ENCODE measurements at regions not wholly inside any gene's neighbourhood (a gene's known extent, or its start where the extent isn't known, plus 50 kb on each side); places are given as distances from the start of the nearest gene placed in this dataset.

DNA sequence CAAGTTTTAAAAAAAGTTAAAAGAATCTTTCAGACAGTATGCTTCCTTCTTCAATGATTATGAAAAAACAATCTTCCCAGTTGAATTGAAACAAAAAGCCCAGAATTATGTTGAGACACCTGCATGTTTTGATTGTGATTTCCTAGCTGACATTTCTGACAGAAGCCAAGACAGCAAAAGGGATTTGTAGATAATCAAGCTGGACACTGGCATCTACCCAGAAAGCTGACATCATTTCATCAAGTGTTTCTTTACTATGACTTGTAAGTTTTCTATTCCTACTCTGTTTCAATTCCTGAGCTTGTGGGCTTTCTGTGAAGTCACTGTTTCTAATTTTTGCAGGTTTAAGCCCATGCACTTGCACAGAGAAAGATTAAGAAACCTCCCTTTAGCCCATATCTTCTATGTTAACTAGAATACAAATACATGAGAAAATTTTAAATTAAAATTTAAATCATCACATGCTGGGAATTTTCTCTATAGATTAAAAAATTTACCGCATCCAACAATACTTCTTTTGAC, 82.9 kb upstream of the CCDC85A start:
- TF ChIP-seq, protein P1, sequence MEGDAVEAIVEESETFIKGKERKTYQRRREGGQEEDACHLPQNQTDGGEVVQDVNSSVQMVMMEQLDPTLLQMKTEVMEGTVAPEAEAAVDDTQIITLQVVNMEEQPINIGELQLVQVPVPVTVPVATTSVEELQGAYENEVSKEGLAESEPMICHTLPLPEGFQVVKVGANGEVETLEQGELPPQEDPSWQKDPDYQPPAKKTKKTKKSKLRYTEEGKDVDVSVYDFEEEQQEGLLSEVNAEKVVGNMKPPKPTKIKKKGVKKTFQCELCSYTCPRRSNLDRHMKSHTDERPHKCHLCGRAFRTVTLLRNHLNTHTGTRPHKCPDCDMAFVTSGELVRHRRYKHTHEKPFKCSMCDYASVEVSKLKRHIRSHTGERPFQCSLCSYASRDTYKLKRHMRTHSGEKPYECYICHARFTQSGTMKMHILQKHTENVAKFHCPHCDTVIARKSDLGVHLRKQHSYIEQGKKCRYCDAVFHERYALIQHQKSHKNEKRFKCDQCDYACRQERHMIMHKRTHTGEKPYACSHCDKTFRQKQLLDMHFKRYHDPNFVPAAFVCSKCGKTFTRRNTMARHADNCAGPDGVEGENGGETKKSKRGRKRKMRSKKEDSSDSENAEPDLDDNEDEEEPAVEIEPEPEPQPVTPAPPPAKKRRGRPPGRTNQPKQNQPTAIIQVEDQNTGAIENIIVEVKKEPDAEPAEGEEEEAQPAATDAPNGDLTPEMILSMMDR (optimal IDR thresholded peaks at IDR 0.05 in 1 of 3, IDR thresholded peaks at IDR 0.05 in 1 of 3, conservative IDR thresholded peaks at IDR 0.05 in 1 of 3; ENCODE audit: extremely low read depth in 1 of 3, insufficient read depth in 2 of 3, low read length in 3 of 3) = no peak
- TF ChIP-seq EZH2 (IDR thresholded peaks at IDR 0.05; ENCODE audit: low read length) = no peak
